ENCODE measurements at regions not wholly inside any gene's neighbourhood (a gene's known extent, or its start where the extent isn't known, plus 50 kb on each side); places are given as distances from the start of the nearest gene placed in this dataset.

GRCh38 chrX:131944936-131945902, 77.9 kb upstream of the STK26 start:
- H3K4me1 Mint-ChIP-seq (ENCODE audit: low read depth) = peaks cover 18% of the 10 kb centered on the region
- no peak for TF ChIP-seq CTCF (IDR thresholded peaks at IDR 0.05; ENCODE audit: unreplicated experiment)
- no peaks in the 10 kb centered on the region for H3K36me3 Mint-ChIP-seq (ENCODE audit: insufficient read depth)
- peak overlapping the region; percentile 53 for H3K27ac Mint-ChIP-seq
- H3K9me3 Mint-ChIP-seq (ENCODE audit: low read depth) = peaks cover 3% of the 10 kb centered on the region
- DNase-seq (ENCODE audit: low spot score, unreplicated experiment) = no peak
- H3K27me3 Mint-ChIP-seq = no peaks in the 10 kb centered on the region
- H3K4me3 Mint-ChIP-seq (ENCODE audit: low read depth) = peak overlapping the region; percentile 9

GRCh38 chrX:131951166-131951565, 71.9 kb upstream of the STK26 start:
- Mint-ChIP-seq H3K27me3 (no peaks in the 10 kb centered on the region), H3K9me3 (ENCODE audit: low read depth) (peaks cover 8% of the 10 kb centered on the region), H3K4me3 (ENCODE audit: low read depth) (no peak overlapping the region), H3K27ac (no peak overlapping the region), H3K4me1 (ENCODE audit: low read depth) (no peaks in the 10 kb centered on the region), H3K36me3 (ENCODE audit: insufficient read depth) (no peaks in the 10 kb centered on the region)
- TF ChIP-seq CTCF (IDR thresholded peaks at IDR 0.05; ENCODE audit: unreplicated experiment) = no peak
- DNase-seq (ENCODE audit: low spot score, unreplicated experiment) = no peak

GRCh38 chrX:131955099-131955777, 67.9 kb upstream of the STK26 start:
- no peak for TF ChIP-seq CTCF (IDR thresholded peaks at IDR 0.05; ENCODE audit: unreplicated experiment)
- Mint-ChIP-seq H3K36me3 (ENCODE audit: insufficient read depth) (no peaks in the 10 kb centered on the region), H3K4me3 (ENCODE audit: low read depth) (no peak overlapping the region), H3K27ac (no peak overlapping the region), H3K4me1 (ENCODE audit: low read depth) (no peaks in the 10 kb centered on the region), H3K9me3 (ENCODE audit: low read depth) (peaks cover 5% of the 10 kb centered on the region), H3K27me3 (no peaks in the 10 kb centered on the region)
- DNase-seq (ENCODE audit: low spot score, unreplicated experiment) = no peak

- no peaks in the 10 kb centered on the region for H3K4me1 Mint-ChIP-seq (ENCODE audit: low read depth)
- DNase-seq (ENCODE audit: low spot score, unreplicated experiment) = no peak
Measured at GRCh38 chrX:131958724-131959123, 64.4 kb upstream of the STK26 start.

More at GRCh38 chrX:131958724-131959123, 64.4 kb upstream of the STK26 start:
- no peak overlapping the region for H3K27ac Mint-ChIP-seq
- no peak for TF ChIP-seq CTCF (IDR thresholded peaks at IDR 0.05; ENCODE audit: unreplicated experiment)
- H3K4me3 Mint-ChIP-seq (ENCODE audit: low read depth) = no peak overlapping the region
- H3K27me3 Mint-ChIP-seq = no peaks in the 10 kb centered on the region
- H3K9me3 Mint-ChIP-seq (ENCODE audit: low read depth) = peaks cover 7% of the 10 kb centered on the region
- no peaks in the 10 kb centered on the region for H3K36me3 Mint-ChIP-seq (ENCODE audit: insufficient read depth)
